ENCODE measurements at regions not wholly inside any gene's neighbourhood (a gene's known extent, or its start where the extent isn't known, plus 50 kb on each side); places are given as distances from the start of the nearest gene placed in this dataset.

DNA sequence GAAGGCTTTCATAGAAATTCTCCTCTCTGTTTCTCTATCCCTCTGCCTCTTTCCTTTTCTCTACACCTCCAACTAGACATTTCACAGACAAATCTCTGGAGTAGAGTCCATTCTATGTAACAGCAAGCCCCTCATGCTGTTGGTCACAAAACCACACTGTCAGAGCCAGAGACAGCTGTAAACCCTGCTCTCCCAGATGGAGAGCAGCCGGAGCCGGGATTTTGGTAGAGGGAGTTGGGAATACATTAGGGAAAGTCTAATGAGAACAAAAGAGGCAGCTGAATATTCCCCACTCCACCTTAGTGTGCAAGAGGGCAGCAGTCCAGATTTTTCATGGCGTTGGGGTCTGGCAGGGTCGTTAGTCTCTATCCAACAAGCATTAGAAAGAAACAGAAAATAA is 68.3 kb upstream of the EDN1 start:
- no peak overlapping the region for H3K4me3 Mint-ChIP-seq
- H3K27ac Mint-ChIP-seq: no peak overlapping the region
- H3K27me3 Mint-ChIP-seq: peaks cover 1% of the 10 kb centered on the region
- H3K4me1 Mint-ChIP-seq: no peaks in the 10 kb centered on the region
- no peaks in the 10 kb centered on the region for H3K9me3 Mint-ChIP-seq
- H3K36me3 Mint-ChIP-seq: peaks cover 2% of the 10 kb centered on the region

- peaks cover 1% of the 10 kb centered on the region for H3K27me3 Mint-ChIP-seq
- no peak overlapping the region for H3K4me3 Mint-ChIP-seq
- no peaks in the 10 kb centered on the region for H3K4me1 Mint-ChIP-seq
- H3K9me3 Mint-ChIP-seq: no peaks in the 10 kb centered on the region
- H3K27ac Mint-ChIP-seq: no peak overlapping the region
- H3K36me3 Mint-ChIP-seq: peaks cover 2% of the 10 kb centered on the region
These were observed 67.5 kb upstream of the EDN1 start for GRCh38 chr6:12222405-12223366.

- Mint-ChIP-seq H3K9me3 (no peaks in the 10 kb centered on the region), H3K36me3 (peaks cover 2% of the 10 kb centered on the region), H3K4me3 (no peak overlapping the region), H3K27ac (no peak overlapping the region), H3K27me3 (peaks cover 1% of the 10 kb centered on the region), H3K4me1 (no peaks in the 10 kb centered on the region)
These were observed 66.8 kb upstream of the EDN1 start for GRCh38 chr6:12223383-12223782.

DNA sequence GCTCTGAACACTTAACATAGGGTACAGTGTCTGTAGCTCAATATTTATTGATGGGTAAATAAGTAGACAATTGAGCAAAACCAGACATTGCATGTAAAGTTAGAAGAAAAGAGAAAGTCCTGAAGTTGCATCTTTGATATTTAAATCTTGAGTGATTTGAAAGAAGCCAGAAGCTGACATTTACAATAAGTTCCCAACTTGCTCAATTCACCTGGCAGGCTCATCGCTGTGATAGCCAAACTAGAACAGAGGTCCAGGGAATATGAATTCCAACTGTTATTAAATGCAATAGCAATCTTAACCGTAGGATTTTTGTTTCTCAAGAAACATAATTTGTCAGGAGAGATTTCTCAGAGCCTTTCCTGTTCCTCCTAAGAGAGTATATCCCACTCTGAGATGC is 65.9 kb upstream of the EDN1 start:
- Mint-ChIP-seq H3K4me3 (no peak overlapping the region), H3K4me1 (no peaks in the 10 kb centered on the region), H3K9me3 (no peaks in the 10 kb centered on the region), H3K27me3 (peaks cover 1% of the 10 kb centered on the region), H3K27ac (no peak overlapping the region), H3K36me3 (peaks cover 2% of the 10 kb centered on the region)

GRCh38 chr6:12228447-12229146 is 61.6 kb upstream of the EDN1 start:
- H3K4me3 Mint-ChIP-seq: no peak overlapping the region
- H3K36me3 Mint-ChIP-seq: peaks cover 2% of the 10 kb centered on the region
- H3K4me1 Mint-ChIP-seq: peaks cover 0 to 6% (median 0%) of the 10 kb centered on the region in 3 donors
- H3K27ac Mint-ChIP-seq: no peak overlapping the region
- H3K9me3 Mint-ChIP-seq: no peaks in the 10 kb centered on the region
- no peaks in the 10 kb centered on the region for H3K27me3 Mint-ChIP-seq

- Mint-ChIP-seq H3K36me3 (peaks cover 2% of the 10 kb centered on the region), H3K4me1 (peaks cover 0 to 13% (median 0%) of the 10 kb centered on the region in 3 donors), H3K9me3 (no peaks in the 10 kb centered on the region), H3K4me3 (no peak overlapping the region), H3K27me3 (no peaks in the 10 kb centered on the region), H3K27ac (no peak overlapping the region)
These were observed 60.8 kb upstream of the EDN1 start for GRCh38 chr6:12229332-12229731.

DNA sequence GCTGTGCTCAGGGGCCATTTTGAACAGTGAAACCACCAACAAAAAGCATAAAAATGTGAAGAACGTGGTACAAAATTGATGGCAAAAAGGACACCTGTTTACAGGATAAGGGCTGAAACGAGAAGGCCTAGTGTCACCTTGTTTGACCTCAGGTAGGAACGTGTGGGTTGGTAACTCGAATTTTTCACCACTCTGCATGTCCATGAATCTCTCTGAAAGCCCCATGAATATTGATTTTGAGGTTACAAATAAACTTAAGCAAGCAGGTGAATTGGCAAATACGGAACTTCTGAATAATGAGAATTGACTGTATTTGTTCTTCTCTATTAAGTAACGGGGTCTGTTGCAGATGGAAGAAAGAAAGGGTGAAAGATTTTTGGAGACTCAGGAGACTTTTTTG is 59.6 kb upstream of the EDN1 start:
- H3K4me3 Mint-ChIP-seq: no peak overlapping the region
- H3K4me1 Mint-ChIP-seq: peaks cover 0 to 13% (median 0%) of the 10 kb centered on the region in 3 donors
- no peaks in the 10 kb centered on the region for H3K36me3 Mint-ChIP-seq
- no peak overlapping the region for H3K27ac Mint-ChIP-seq
- no peaks in the 10 kb centered on the region for H3K9me3 Mint-ChIP-seq
- H3K27me3 Mint-ChIP-seq: no peaks in the 10 kb centered on the region

DNA sequence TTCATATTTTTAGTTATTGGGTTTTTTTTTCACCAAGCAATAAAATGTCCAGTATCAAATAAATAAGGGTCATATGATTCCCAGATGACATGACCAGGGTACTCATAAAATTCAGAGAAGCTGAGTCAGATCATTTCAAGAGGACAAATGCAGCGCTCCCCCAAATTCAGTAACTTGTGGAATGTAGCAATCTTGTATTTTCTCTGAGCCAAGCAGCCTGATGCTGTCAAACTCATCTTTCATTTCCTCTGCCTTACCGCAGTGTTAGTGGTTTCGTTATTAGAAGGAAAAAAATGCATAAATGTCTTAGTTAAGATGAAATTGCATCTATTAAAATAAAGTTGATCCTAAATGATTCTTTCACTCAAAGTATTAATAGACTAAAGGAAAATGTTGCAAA is 57.8 kb upstream of the EDN1 start:
- H3K36me3 Mint-ChIP-seq: no peaks in the 10 kb centered on the region
- H3K27ac Mint-ChIP-seq: peak overlapping the region in 1 of 3 donors; percentile 79
- peaks cover 0 to 13% (median 0%) of the 10 kb centered on the region in 3 donors for H3K4me1 Mint-ChIP-seq
- H3K4me3 Mint-ChIP-seq: peak overlapping the region in 1 of 4 donors; percentile 41
- H3K27me3 Mint-ChIP-seq: no peaks in the 10 kb centered on the region
- H3K9me3 Mint-ChIP-seq: no peaks in the 10 kb centered on the region

- no peak overlapping the region for H3K27ac Mint-ChIP-seq
- no peaks in the 10 kb centered on the region for H3K9me3 Mint-ChIP-seq
- no peaks in the 10 kb centered on the region for H3K36me3 Mint-ChIP-seq
- H3K4me3 Mint-ChIP-seq: no peak overlapping the region
- H3K27me3 Mint-ChIP-seq: no peaks in the 10 kb centered on the region
- peaks cover 0 to 13% (median 0%) of the 10 kb centered on the region in 3 donors for H3K4me1 Mint-ChIP-seq
These were observed 57.3 kb upstream of the EDN1 start for GRCh38 chr6:12232821-12233220.

- Mint-ChIP-seq H3K9me3 (no peaks in the 10 kb centered on the region), H3K27me3 (no peaks in the 10 kb centered on the region), H3K36me3 (no peaks in the 10 kb centered on the region), H3K4me1 (peaks cover 0 to 13% (median 0%) of the 10 kb centered on the region in 3 donors), H3K4me3 (no peak overlapping the region), H3K27ac (no peak overlapping the region)
These were observed 56.2 kb upstream of the EDN1 start for GRCh38 chr6:12233693-12234571.

GRCh38 chr6:12235341-12235740 is 54.8 kb upstream of the EDN1 start:
- Mint-ChIP-seq H3K27ac (no peak overlapping the region), H3K9me3 (no peaks in the 10 kb centered on the region), H3K36me3 (no peaks in the 10 kb centered on the region), H3K4me3 (peak overlapping the region in 1 of 4 donors; percentile 67), H3K27me3 (no peaks in the 10 kb centered on the region), H3K4me1 (peaks cover 0 to 13% (median 0%) of the 10 kb centered on the region in 3 donors)

DNA sequence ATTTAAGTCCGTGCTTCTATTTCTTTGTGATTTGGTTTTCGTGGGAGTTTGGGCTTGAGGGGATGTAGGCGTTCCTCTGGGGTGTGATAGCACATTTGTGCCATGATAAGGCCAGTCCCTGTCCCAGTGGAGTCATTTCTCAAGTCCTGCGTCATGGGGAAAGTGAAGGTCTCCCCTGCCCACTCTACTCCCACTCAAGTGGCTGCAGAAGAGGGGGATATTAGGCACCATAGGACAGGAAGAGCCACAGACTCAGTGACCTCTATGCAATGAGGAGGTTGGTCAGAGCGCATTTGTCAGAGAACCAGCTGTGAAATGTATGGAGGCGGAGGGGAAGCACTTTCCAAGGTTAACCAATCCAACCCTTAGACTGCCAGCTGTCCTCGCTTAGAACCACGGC is 51.9 kb upstream of the EDN1 start:
- H3K36me3 Mint-ChIP-seq: no peaks in the 10 kb centered on the region
- H3K9me3 Mint-ChIP-seq: no peaks in the 10 kb centered on the region
- peaks cover 0 to 8% (median 0%) of the 10 kb centered on the region in 3 donors for H3K4me1 Mint-ChIP-seq
- H3K4me3 Mint-ChIP-seq: no peak overlapping the region
- no peaks in the 10 kb centered on the region for H3K27me3 Mint-ChIP-seq
- H3K27ac Mint-ChIP-seq: no peak overlapping the region

All from IgD-negative memory B cell (primary cell).